PC-3 (cell line): ENCODE measurements at regions not wholly inside any gene's neighbourhood (a gene's known extent, or its start where the extent isn't known, plus 50 kb on each side); places are given as distances from the start of the nearest gene placed in this dataset.

Experiments
- ATAC-seq: fragments of 200-7000 bp; cut with Tn5 transposase; 2 replicates; pipeline ENCODE4 v1.9.1; 2020; ENCODE audit warnings: mild to moderate bottlenecking, moderate library complexity
- BruUV-seq: library from RNA; stranded (reverse); fragments of 400-500 nt; replicated peaks from 2 replicates; lab custom pipeline; 2021; lab: Mats Ljungman, UMichigan
- CTCF ChIA-PET: fragments of 300-600 bp; sonication (Branson Sonifier 250); formaldehyde crosslinking; loops from one replicate; lab custom pipeline; 2022; ENCODE audit warnings: antibody characterized with exemption; lab: Charles Lee
- POLR2A ChIA-PET: fragments of 300-600 bp; sonication (Branson Sonifier 250); formaldehyde crosslinking; loops from one replicate; lab custom pipeline; 2022; ENCODE audit warnings: antibody characterized with exemption; ENCODE audit not compliant: unreplicated experiment; lab: Charles Lee
- DNase-seq: peaks from one replicate; pipeline ENCODE4 v3.0.0-alpha.2; 2015
- H2AFZ ChIP-seq: fragments of 300-600 bp; sonication (generic); 2 replicates; pipeline ENCODE4 v1.6.0; 2016; ENCODE audit warnings: antibody characterized with exemption, low read length
- H3F3A ChIP-seq: fragments of 300-600 bp; sonication (generic); one replicate; pipeline ENCODE4 v1.6.0; 2017; ENCODE audit warnings: antibody characterized with exemption, low read length, control low read depth, mild to moderate bottlenecking; ENCODE audit not compliant: unreplicated experiment
- H3K27ac ChIP-seq: fragments of 300-600 bp; sonication (generic); 2 replicates; pipeline ENCODE4 v1.5.1; 2016; ENCODE audit warnings: mild to moderate bottlenecking, low read length
- H3K27me3 ChIP-seq: fragments of 300-600 bp; sonication (generic); 2 replicates; pipeline ENCODE4 v1.6.1; 2016; ENCODE audit warnings: low read length, mixed read lengths
- H3K36me3 ChIP-seq: fragments of 300-600 bp; sonication (generic); 2 replicates; pipeline ENCODE4 v1.6.1; 2016; ENCODE audit warnings: low read depth, mixed run types, low read length, mixed read lengths
- H3K4me1 ChIP-seq: fragments of 300-600 bp; sonication (generic); 2 replicates; pipeline ENCODE4 v1.5.1; 2016; ENCODE audit warnings: low read length; ENCODE audit not compliant: insufficient read depth
- H3K4me2 ChIP-seq: fragments of 300-600 bp; sonication (generic); 2 replicates; pipeline ENCODE4 v1.6.0; 2016; ENCODE audit warnings: low read length
- H3K4me3 ChIP-seq: fragments of 300-600 bp; sonication (generic); 2 replicates; pipeline ENCODE4 v1.5.1; 2016; ENCODE audit warnings: mild to moderate bottlenecking, low read length, mixed read lengths
- H3K79me2 ChIP-seq: fragments of 300-600 bp; sonication (generic); 2 replicates; pipeline ENCODE4 v1.6.1; 2017; ENCODE audit warnings: low read length, mixed read lengths
- H3K9ac ChIP-seq: fragments of 300-600 bp; sonication (generic); 2 replicates; pipeline ENCODE4 v1.6.0; 2016; ENCODE audit warnings: mild to moderate bottlenecking, low read length
- H3K9me2 ChIP-seq: fragments of 300-600 bp; sonication (generic); replicated peaks from 2 replicates; pipeline ENCODE4 v1.6.1; 2016; ENCODE audit warnings: mixed run types, low read length, mixed read lengths
- H3K9me3 ChIP-seq: fragments of 300-600 bp; sonication (generic); 2 replicates; pipeline ENCODE4 v1.6.1; 2016; ENCODE audit warnings: low read length, mixed read lengths
- H4K20me1 ChIP-seq: fragments of 300-600 bp; sonication (generic); 2 replicates; pipeline ENCODE4 v1.6.1; 2016; ENCODE audit warnings: low read length, mixed read lengths
- EZH2 ChIP-seq: fragments of 300-600 bp; sonication (generic); IDR thresholded peaks from one replicate; pipeline ENCODE4 v1.6.1; 2017; ENCODE audit warnings: antibody characterized with exemption, mild to moderate bottlenecking, low read length; ENCODE audit not compliant: unreplicated experiment
- EZH2phosphoT487 ChIP-seq: fragments of 300-600 bp; sonication (generic); IDR thresholded peaks from 2 replicates; pipeline ENCODE4 v1.6.1; 2018; ENCODE audit warnings: mild to moderate bottlenecking, antibody characterized with exemption, low read length, borderline replicate concordance
- intact Hi-C: fragments of 100-400 bp; cut with micrococcal nuclease; formaldehyde crosslinking; loops from 2 replicates; pipeline ENCODE4 v1.9.0; 2023
- TF ChIP-seq, protein P1 (sequence below): fragments of 300-600 bp; sonication (generic); conservative IDR thresholded peaks from 2 replicates; pipeline ENCODE4 v1.5.1; 2017; ENCODE audit warnings: antibody characterized with exemption, low read depth, mild to moderate bottlenecking, low read length

GRCh38 chr5:77145666-77146065 is 58.6 kb upstream of the ZBED3 start:
- Histone ChIP-seq H2AFZ (no peak overlapping the region), H3K4me1 (peaks cover 9% of the 10 kb centered on the region), H3F3A (no peaks in the 10 kb centered on the region), H3K79me2 (no peaks in the 10 kb centered on the region), H3K27me3 (no peaks in the 10 kb centered on the region), H3K9me2 (no peaks in the 10 kb centered on the region), H3K4me3 (no peak overlapping the region), H3K27ac (no peak overlapping the region), H3K36me3 (no peaks in the 10 kb centered on the region), H4K20me1 (no peaks in the 10 kb centered on the region), H3K9ac (no peak overlapping the region), H3K4me2 (no peak overlapping the region), H3K9me3 (no peaks in the 10 kb centered on the region)
- CTCF ChIA-PET, result interaction anchor here (0.6 to 0.9 kb wide), 2 partner anchors 346 to 742 kb away, joined by 3 to 4 read pairs; no protein-coding TSS in a partner anchor
- POLR2A ChIA-PET, result no interaction called here
- intact Hi-C loops, result loop anchor here (2.0 kb wide), 1 partner anchor 285 kb away; no protein-coding TSS in a partner anchor
- no TSS peak for BruUV-seq
- DNase-seq (peak; percentile 52), ATAC-seq (peak; percentile 60)
- TF ChIP-seq, protein P1, sequence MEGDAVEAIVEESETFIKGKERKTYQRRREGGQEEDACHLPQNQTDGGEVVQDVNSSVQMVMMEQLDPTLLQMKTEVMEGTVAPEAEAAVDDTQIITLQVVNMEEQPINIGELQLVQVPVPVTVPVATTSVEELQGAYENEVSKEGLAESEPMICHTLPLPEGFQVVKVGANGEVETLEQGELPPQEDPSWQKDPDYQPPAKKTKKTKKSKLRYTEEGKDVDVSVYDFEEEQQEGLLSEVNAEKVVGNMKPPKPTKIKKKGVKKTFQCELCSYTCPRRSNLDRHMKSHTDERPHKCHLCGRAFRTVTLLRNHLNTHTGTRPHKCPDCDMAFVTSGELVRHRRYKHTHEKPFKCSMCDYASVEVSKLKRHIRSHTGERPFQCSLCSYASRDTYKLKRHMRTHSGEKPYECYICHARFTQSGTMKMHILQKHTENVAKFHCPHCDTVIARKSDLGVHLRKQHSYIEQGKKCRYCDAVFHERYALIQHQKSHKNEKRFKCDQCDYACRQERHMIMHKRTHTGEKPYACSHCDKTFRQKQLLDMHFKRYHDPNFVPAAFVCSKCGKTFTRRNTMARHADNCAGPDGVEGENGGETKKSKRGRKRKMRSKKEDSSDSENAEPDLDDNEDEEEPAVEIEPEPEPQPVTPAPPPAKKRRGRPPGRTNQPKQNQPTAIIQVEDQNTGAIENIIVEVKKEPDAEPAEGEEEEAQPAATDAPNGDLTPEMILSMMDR, result no peak
- TF ChIP-seq EZH2phosphoT487, result no peak
- no peak for TF ChIP-seq EZH2

- Histone ChIP-seq H4K20me1 (no peaks in the 10 kb centered on the region), H2AFZ (no peak overlapping the region), H3K27ac (no peak overlapping the region), H3K36me3 (no peaks in the 10 kb centered on the region), H3F3A (no peaks in the 10 kb centered on the region), H3K9ac (no peak overlapping the region), H3K4me3 (no peak overlapping the region), H3K27me3 (no peaks in the 10 kb centered on the region), H3K4me1 (peaks cover 9% of the 10 kb centered on the region), H3K9me2 (no peaks in the 10 kb centered on the region), H3K79me2 (no peaks in the 10 kb centered on the region), H3K4me2 (no peak overlapping the region), H3K9me3 (no peaks in the 10 kb centered on the region)
- ATAC-seq, result no peak
- TF ChIP-seq EZH2phosphoT487 (no peak), EZH2 (no peak)
- TF ChIP-seq, protein P1, result no peak; the same call in 1 of the 2 replicates
- intact Hi-C loops, result loop anchor here (1.0 to 2.0 kb wide), 3 partner anchors 95 to 348 kb away; partner anchors contain the start of gene WDR41
- BruUV-seq, result no TSS peak
- no peak for DNase-seq
- POLR2A ChIA-PET, result no interaction called here
- CTCF ChIA-PET, result interaction anchor here (0.8 to 1.0 kb wide), 2 partner anchors 30 to 292 kb away, joined by 3 to 7 read pairs; no protein-coding TSS in a partner anchor
These were observed 57.7 kb upstream of the ZBED3 start for GRCh38 chr5:77144837-77145139.
